PC-3 (cell line): ENCODE measurements at regions not wholly inside any gene's neighbourhood (a gene's known extent, or its start where the extent isn't known, plus 50 kb on each side); places are given as distances from the start of the nearest gene placed in this dataset.

ENCODE experiments used
- ATAC-seq: fragments of 200-7000 bp; cut with Tn5 transposase; 2 replicates; pipeline ENCODE4 v1.9.1; 2020; ENCODE audit warnings: mild to moderate bottlenecking, moderate library complexity
- BruUV-seq: library from RNA; stranded (reverse); fragments of 400-500 nt; replicated peaks from 2 replicates; lab custom pipeline; 2021; lab: Mats Ljungman, UMichigan
- CTCF ChIA-PET: fragments of 300-600 bp; sonication (Branson Sonifier 250); formaldehyde crosslinking; loops from one replicate; lab custom pipeline; 2022; ENCODE audit warnings: antibody characterized with exemption; lab: Charles Lee
- POLR2A ChIA-PET: fragments of 300-600 bp; sonication (Branson Sonifier 250); formaldehyde crosslinking; loops from one replicate; lab custom pipeline; 2022; ENCODE audit warnings: antibody characterized with exemption; ENCODE audit not compliant: unreplicated experiment; lab: Charles Lee
- DNase-seq: peaks from one replicate; pipeline ENCODE4 v3.0.0-alpha.2; 2015
- H2AFZ ChIP-seq: fragments of 300-600 bp; sonication (generic); 2 replicates; pipeline ENCODE4 v1.6.0; 2016; ENCODE audit warnings: antibody characterized with exemption, low read length
- H3F3A ChIP-seq: fragments of 300-600 bp; sonication (generic); one replicate; pipeline ENCODE4 v1.6.0; 2017; ENCODE audit warnings: antibody characterized with exemption, low read length, control low read depth, mild to moderate bottlenecking; ENCODE audit not compliant: unreplicated experiment
- H3K27ac ChIP-seq: fragments of 300-600 bp; sonication (generic); 2 replicates; pipeline ENCODE4 v1.5.1; 2016; ENCODE audit warnings: mild to moderate bottlenecking, low read length
- H3K27me3 ChIP-seq: fragments of 300-600 bp; sonication (generic); 2 replicates; pipeline ENCODE4 v1.6.1; 2016; ENCODE audit warnings: low read length, mixed read lengths
- H3K36me3 ChIP-seq: fragments of 300-600 bp; sonication (generic); 2 replicates; pipeline ENCODE4 v1.6.1; 2016; ENCODE audit warnings: low read depth, mixed run types, low read length, mixed read lengths
- H3K4me1 ChIP-seq: fragments of 300-600 bp; sonication (generic); 2 replicates; pipeline ENCODE4 v1.5.1; 2016; ENCODE audit warnings: low read length; ENCODE audit not compliant: insufficient read depth
- H3K4me2 ChIP-seq: fragments of 300-600 bp; sonication (generic); 2 replicates; pipeline ENCODE4 v1.6.0; 2016; ENCODE audit warnings: low read length
- H3K4me3 ChIP-seq: fragments of 300-600 bp; sonication (generic); 2 replicates; pipeline ENCODE4 v1.5.1; 2016; ENCODE audit warnings: mild to moderate bottlenecking, low read length, mixed read lengths
- H3K79me2 ChIP-seq: fragments of 300-600 bp; sonication (generic); 2 replicates; pipeline ENCODE4 v1.6.1; 2017; ENCODE audit warnings: low read length, mixed read lengths
- H3K9ac ChIP-seq: fragments of 300-600 bp; sonication (generic); 2 replicates; pipeline ENCODE4 v1.6.0; 2016; ENCODE audit warnings: mild to moderate bottlenecking, low read length
- H3K9me2 ChIP-seq: fragments of 300-600 bp; sonication (generic); replicated peaks from 2 replicates; pipeline ENCODE4 v1.6.1; 2016; ENCODE audit warnings: mixed run types, low read length, mixed read lengths
- H3K9me3 ChIP-seq: fragments of 300-600 bp; sonication (generic); 2 replicates; pipeline ENCODE4 v1.6.1; 2016; ENCODE audit warnings: low read length, mixed read lengths
- H4K20me1 ChIP-seq: fragments of 300-600 bp; sonication (generic); 2 replicates; pipeline ENCODE4 v1.6.1; 2016; ENCODE audit warnings: low read length, mixed read lengths
- EZH2 ChIP-seq: fragments of 300-600 bp; sonication (generic); IDR thresholded peaks from one replicate; pipeline ENCODE4 v1.6.1; 2017; ENCODE audit warnings: antibody characterized with exemption, mild to moderate bottlenecking, low read length; ENCODE audit not compliant: unreplicated experiment
- EZH2phosphoT487 ChIP-seq: fragments of 300-600 bp; sonication (generic); IDR thresholded peaks from 2 replicates; pipeline ENCODE4 v1.6.1; 2018; ENCODE audit warnings: mild to moderate bottlenecking, antibody characterized with exemption, low read length, borderline replicate concordance
- intact Hi-C: fragments of 100-400 bp; cut with micrococcal nuclease; formaldehyde crosslinking; loops from 2 replicates; pipeline ENCODE4 v1.9.0; 2023
- TF ChIP-seq, protein P1 (sequence below): fragments of 300-600 bp; sonication (generic); conservative IDR thresholded peaks from 2 replicates; pipeline ENCODE4 v1.5.1; 2017; ENCODE audit warnings: antibody characterized with exemption, low read depth, mild to moderate bottlenecking, low read length

DNA sequence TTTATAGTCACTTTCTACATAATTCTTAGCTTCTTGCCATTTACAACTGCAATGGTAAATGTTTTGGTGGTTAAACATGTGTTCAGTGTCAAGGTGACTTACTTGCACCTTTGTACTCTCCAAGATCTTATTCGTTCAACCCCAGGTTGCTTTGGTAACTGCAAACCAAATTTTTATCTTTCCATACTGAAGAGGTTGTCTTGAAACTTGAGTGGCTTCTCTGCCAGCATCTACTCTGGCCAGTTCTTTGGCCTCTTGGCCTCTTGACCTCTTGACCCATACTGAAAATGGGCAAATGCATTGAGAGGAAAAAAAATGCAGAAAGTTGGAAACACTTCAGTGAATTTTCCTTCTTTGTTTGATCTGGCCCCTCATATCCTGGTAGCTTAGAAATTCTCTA lies 88.0 kb upstream of the LRRC7 start:
- no peaks in the 10 kb centered on the region for H3K36me3 ChIP-seq
- H3K9me3 ChIP-seq: no peaks in the 10 kb centered on the region
- POLR2A ChIA-PET: no interaction called here
- BruUV-seq: no TSS peak
- no peak overlapping the region for H2AFZ ChIP-seq
- no peaks in the 10 kb centered on the region for H3K9me2 ChIP-seq
- H4K20me1 ChIP-seq: no peaks in the 10 kb centered on the region
- H3K9ac ChIP-seq: no peak overlapping the region
- H3K4me2 ChIP-seq: no peak overlapping the region
- CTCF ChIA-PET: no interaction called here
- no peak for ATAC-seq
- DNase-seq: no peak
- intact Hi-C loops: no loop called here
- H3K79me2 ChIP-seq: no peaks in the 10 kb centered on the region
- no peak overlapping the region for H3K4me3 ChIP-seq
- H3K27me3 ChIP-seq: no peaks in the 10 kb centered on the region
- H3K27ac ChIP-seq: no peak overlapping the region
- no peaks in the 10 kb centered on the region for H3K4me1 ChIP-seq
- TF ChIP-seq EZH2 (no peak), EZH2phosphoT487 (no peak)
- TF ChIP-seq, protein P1, sequence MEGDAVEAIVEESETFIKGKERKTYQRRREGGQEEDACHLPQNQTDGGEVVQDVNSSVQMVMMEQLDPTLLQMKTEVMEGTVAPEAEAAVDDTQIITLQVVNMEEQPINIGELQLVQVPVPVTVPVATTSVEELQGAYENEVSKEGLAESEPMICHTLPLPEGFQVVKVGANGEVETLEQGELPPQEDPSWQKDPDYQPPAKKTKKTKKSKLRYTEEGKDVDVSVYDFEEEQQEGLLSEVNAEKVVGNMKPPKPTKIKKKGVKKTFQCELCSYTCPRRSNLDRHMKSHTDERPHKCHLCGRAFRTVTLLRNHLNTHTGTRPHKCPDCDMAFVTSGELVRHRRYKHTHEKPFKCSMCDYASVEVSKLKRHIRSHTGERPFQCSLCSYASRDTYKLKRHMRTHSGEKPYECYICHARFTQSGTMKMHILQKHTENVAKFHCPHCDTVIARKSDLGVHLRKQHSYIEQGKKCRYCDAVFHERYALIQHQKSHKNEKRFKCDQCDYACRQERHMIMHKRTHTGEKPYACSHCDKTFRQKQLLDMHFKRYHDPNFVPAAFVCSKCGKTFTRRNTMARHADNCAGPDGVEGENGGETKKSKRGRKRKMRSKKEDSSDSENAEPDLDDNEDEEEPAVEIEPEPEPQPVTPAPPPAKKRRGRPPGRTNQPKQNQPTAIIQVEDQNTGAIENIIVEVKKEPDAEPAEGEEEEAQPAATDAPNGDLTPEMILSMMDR: no peak
- no peaks in the 10 kb centered on the region for H3F3A ChIP-seq

DNA sequence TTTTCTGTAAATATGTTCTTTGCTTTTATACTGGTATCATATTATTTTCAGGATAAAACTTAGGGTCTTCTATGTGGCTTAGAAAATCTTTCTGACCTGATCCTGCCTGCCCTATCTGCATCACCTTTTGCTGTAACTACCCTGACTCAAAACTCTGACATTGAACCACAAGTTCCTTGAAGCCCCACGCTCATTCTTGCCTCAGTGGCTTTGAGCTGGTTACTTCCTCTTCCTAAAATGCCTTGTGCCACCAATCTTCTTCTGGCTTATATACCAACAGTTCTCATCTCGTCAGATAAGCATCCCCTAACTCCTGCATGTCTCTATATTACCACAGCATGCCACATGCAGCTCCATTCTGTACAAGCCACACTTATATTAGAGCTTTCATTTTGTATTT lies 84.5 kb upstream of the LRRC7 start:
- no peaks in the 10 kb centered on the region for H3K79me2 ChIP-seq
- no peaks in the 10 kb centered on the region for H3K36me3 ChIP-seq
- H3F3A ChIP-seq: no peaks in the 10 kb centered on the region
- H3K9me3 ChIP-seq: no peaks in the 10 kb centered on the region
- H2AFZ ChIP-seq: no peak overlapping the region
- ChIA-PET POLR2A (no interaction called here), CTCF (no interaction called here)
- intact Hi-C loops: no loop called here
- no peak for TF ChIP-seq EZH2
- TF ChIP-seq, protein P1: no peak
- TF ChIP-seq EZH2phosphoT487: no peak
- no peaks in the 10 kb centered on the region for H4K20me1 ChIP-seq
- no TSS peak for BruUV-seq
- no peak for ATAC-seq
- H3K9ac ChIP-seq: no peak overlapping the region
- no peak overlapping the region for H3K4me2 ChIP-seq
- H3K4me1 ChIP-seq: no peaks in the 10 kb centered on the region
- no peak for DNase-seq
- no peak overlapping the region for H3K27ac ChIP-seq
- H3K27me3 ChIP-seq: no peaks in the 10 kb centered on the region
- H3K9me2 ChIP-seq: no peaks in the 10 kb centered on the region
- no peak overlapping the region for H3K4me3 ChIP-seq

DNA sequence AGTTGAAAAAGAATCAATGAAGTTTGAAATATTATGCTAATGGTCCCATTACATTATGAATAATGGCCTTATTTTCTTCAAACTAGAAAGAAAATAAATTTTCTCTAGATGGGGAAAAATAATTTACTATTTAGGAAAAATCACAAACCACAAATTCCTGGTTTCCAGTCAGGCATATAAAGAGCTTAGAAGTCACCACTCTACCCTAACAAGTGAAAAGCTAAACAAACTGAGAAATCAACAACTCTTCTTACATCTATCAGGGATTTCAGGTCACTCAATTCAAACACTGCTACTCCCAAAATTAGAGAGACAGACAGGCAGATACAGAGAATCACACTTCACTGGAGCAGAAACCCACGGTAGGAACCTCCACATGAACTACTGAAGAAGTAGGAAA lies 82.1 kb upstream of the LRRC7 start:
- no peaks in the 10 kb centered on the region for H4K20me1 ChIP-seq
- H3K4me1 ChIP-seq: no peaks in the 10 kb centered on the region
- no peaks in the 10 kb centered on the region for H3K79me2 ChIP-seq
- H3K9me2 ChIP-seq: no peaks in the 10 kb centered on the region
- TF ChIP-seq EZH2 (no peak), EZH2phosphoT487 (no peak)
- TF ChIP-seq, protein P1: no peak
- no peak for ATAC-seq
- POLR2A ChIA-PET: no interaction called here
- H3F3A ChIP-seq: no peaks in the 10 kb centered on the region
- intact Hi-C loops: no loop called here
- H3K27me3 ChIP-seq: no peaks in the 10 kb centered on the region
- H3K9ac ChIP-seq: no peak overlapping the region
- CTCF ChIA-PET: no interaction called here
- H3K9me3 ChIP-seq: no peaks in the 10 kb centered on the region
- H2AFZ ChIP-seq: no peak overlapping the region
- DNase-seq: no peak
- H3K36me3 ChIP-seq: no peaks in the 10 kb centered on the region
- BruUV-seq: no TSS peak
- no peak overlapping the region for H3K27ac ChIP-seq
- H3K4me3 ChIP-seq: no peak overlapping the region
- H3K4me2 ChIP-seq: no peak overlapping the region
